Brain microvascular endothelial cell (primary cell): ENCODE measurements at regions not wholly inside any gene's neighbourhood (a gene's known extent, or its start where the extent isn't known, plus 50 kb on each side); places are given as distances from the start of the nearest gene placed in this dataset.

Experiments
- DNase-seq: peaks from one replicate; pipeline ENCODE4 v3.0.0-alpha.2; 2020
- H3K27ac ChIP-seq: fragments of 250-450 bp; sonication (Bioruptor Pico); 2 replicates; pipeline ENCODE4 v1.5.1; 2020; ENCODE audit warnings: mild to moderate bottlenecking, moderate library complexity
- H3K27me3 ChIP-seq: fragments of 250-450 bp; sonication (Bioruptor Pico); replicated peaks from 2 replicates; pipeline ENCODE4 v1.5.1; 2020; ENCODE audit warnings: mild to moderate bottlenecking
- H3K36me3 ChIP-seq: fragments of 250-450 bp; sonication (Bioruptor Pico); replicated peaks from 2 replicates; pipeline ENCODE4 v1.5.1; 2020; ENCODE audit warnings: mild to moderate bottlenecking
- H3K4me3 ChIP-seq: 2 replicates; pipeline ENCODE4 v1.5.1; 2011; ENCODE audit warnings: low read depth, mild to moderate bottlenecking, control low read depth, low read length, moderate library complexity
- CTCF ChIP-seq: IDR thresholded peaks from 2 replicates; pipeline ENCODE4 v1.5.1; 2011; ENCODE audit warnings: low read depth, mild to moderate bottlenecking, moderate library complexity, low read length, control low read depth, inconsistent platforms; ENCODE audit errors: missing control alignments
- in situ Hi-C: cut with HindIII; loops from 2 replicates; pipeline ENCODE4 v1.10.0; 2017; ENCODE audit warnings: low sequenced_read_pairs, low pct_ligation_motif_present

GRCh38 chr5:36363744-36364143, 62.0 kb upstream of the RANBP3L start:
- in situ Hi-C loops: no loop called here
- H3K4me3 ChIP-seq: no peak overlapping the region
- no peaks in the 10 kb centered on the region for H3K36me3 ChIP-seq
- TF ChIP-seq CTCF: no peak
- DNase-seq: no peak
- no peak overlapping the region for H3K27ac ChIP-seq
- no peaks in the 10 kb centered on the region for H3K27me3 ChIP-seq

GRCh38 chr5:36364473-36364872, 62.8 kb upstream of the RANBP3L start:
- no peak for TF ChIP-seq CTCF
- Histone ChIP-seq H3K4me3 (no peak overlapping the region), H3K27me3 (no peaks in the 10 kb centered on the region), H3K27ac (no peak overlapping the region), H3K36me3 (no peaks in the 10 kb centered on the region)
- in situ Hi-C loops: no loop called here
- DNase-seq: no peak

DNA sequence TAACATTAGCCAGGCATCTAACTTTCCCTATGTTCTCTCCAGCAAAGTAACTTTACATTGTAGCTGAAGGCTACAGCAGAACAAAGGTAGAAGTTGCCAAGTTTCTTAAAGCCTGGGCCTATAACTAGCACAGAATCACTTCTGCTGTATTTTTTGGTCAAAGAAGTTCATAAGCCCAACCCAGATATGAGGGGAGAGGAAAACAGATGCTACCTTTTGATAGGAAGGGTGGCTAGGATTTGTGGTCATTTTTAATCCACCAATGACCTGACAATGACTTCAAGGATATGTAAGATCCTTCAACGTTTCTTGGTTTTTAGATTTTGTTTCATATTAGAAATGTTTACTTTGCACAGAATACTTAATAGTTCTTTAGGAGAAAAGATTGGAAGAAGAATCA, 64.2 kb upstream of the RANBP3L start:
- no peaks in the 10 kb centered on the region for H3K27me3 ChIP-seq
- no peak overlapping the region for H3K27ac ChIP-seq
- no peak overlapping the region for H3K4me3 ChIP-seq
- TF ChIP-seq CTCF: no peak
- DNase-seq: no peak
- no peaks in the 10 kb centered on the region for H3K36me3 ChIP-seq
- in situ Hi-C loops: no loop called here

DNA sequence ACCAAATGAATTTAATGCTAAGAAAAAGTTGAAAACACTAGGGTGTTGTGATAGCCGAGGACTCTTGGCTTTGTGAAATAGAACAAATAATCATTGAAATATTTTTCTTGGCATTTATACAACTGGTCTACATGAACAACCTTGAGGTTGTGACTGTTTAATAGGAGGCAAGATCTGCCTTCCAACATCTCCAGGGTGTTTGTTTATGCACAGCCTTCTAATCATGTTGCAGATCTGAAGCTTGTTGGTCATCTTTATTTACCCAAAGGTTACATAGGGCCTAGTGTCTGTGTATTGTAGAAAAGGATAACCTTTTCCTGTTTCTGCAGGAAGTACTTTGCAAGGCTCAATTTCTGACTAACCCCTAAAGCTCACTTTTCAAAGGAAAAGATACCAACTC, 65.2 kb upstream of the RANBP3L start:
- TF ChIP-seq CTCF: no peak
- no peak overlapping the region for H3K27ac ChIP-seq
- no peaks in the 10 kb centered on the region for H3K27me3 ChIP-seq
- H3K36me3 ChIP-seq: no peaks in the 10 kb centered on the region
- no peak for DNase-seq
- no peak overlapping the region for H3K4me3 ChIP-seq
- in situ Hi-C loops: no loop called here

DNA sequence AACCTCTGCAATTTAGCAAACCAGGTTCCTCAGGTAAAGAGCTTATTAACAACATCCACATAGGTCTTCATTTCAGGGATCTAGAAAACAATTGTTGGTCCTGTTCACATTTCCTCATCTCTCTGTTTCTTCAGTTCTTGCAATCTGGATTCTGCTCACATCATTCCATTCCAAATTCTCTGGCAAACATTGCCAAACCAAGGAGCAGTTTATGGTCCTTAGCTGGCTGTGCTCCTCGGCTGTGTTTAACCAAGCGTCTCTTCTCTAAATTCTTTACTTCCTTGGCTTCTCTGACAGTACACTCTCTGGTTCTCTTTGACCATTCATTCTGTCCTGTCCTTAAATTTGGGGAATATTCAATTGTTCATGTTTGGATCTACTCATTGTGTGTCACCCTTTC, 65.8 kb upstream of the RANBP3L start:
- no peak overlapping the region for H3K27ac ChIP-seq
- TF ChIP-seq CTCF: no peak
- H3K4me3 ChIP-seq: no peak overlapping the region
- in situ Hi-C loops: no loop called here
- no peak for DNase-seq
- H3K27me3 ChIP-seq: no peaks in the 10 kb centered on the region
- H3K36me3 ChIP-seq: no peaks in the 10 kb centered on the region

GRCh38 chr5:36369219-36369690, 67.6 kb upstream of the RANBP3L start:
- Histone ChIP-seq H3K4me3 (no peak overlapping the region), H3K36me3 (no peaks in the 10 kb centered on the region), H3K27ac (no peak overlapping the region), H3K27me3 (no peaks in the 10 kb centered on the region)
- TF ChIP-seq CTCF: no peak
- no peak for DNase-seq
- in situ Hi-C loops: no loop called here
